22Rv1 (cell line): ENCODE measurements at regions not wholly inside any gene's neighbourhood (a gene's known extent, or its start where the extent isn't known, plus 50 kb on each side); places are given as distances from the start of the nearest gene placed in this dataset.

Experiments used
- CTCF ChIP-seq: fragments of 450-650 bp; IDR thresholded peaks from 2 replicates; pipeline ENCODE4 v1.5.1; 2017; ENCODE audit warnings: mild to moderate bottlenecking
- ZFX ChIP-seq: fragments of 450-650 bp; IDR thresholded peaks from 2 replicates; pipeline ENCODE4 v1.6.1; 2017; ENCODE audit warnings: antibody characterized with exemption, borderline replicate concordance

- TF ChIP-seq CTCF (no peak), ZFX (no peak)
Observed at GRCh38 chr9:14535161-14535955, 157.9 kb downstream of the ZDHHC21 start.
